ENCODE measurements at regions not wholly inside any gene's neighbourhood (a gene's known extent, or its start where the extent isn't known, plus 50 kb on each side); places are given as distances from the start of the nearest gene placed in this dataset.
A peak's percentile ranks its signal among the peaks of the same experiment; 100 is the strongest.

DNA sequence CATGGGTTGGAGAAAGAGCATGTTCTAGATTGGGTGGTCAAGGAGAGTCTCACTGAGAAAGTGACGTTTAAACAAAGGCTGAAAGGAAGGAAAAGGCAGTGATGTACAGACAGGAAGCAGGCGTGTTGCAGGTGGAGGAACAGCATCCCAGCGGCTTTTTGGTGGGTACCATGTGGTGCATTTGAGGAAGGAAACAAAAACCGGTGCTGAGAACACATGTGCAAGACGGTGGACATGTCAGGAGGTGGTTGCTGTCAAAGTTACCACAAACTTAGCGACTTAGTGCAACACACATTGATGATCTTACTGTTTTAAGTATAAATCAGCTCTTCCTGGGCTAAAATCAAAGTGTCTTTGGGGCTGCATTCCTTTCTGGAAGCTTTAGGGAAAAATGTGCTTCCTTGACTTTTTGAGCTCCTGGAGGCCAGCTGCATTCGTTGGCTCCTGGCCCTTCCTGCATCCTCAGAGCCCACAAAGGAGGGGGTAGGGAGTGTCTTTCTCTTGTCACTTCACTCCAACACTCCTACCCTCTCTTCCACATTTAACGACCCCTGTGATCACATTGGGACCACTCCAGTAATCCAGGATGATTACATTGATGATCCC lies 380.6 kb downstream of the FBXO15 start:
- Histone ChIP-seq H3K4me1 (ENCODE audit: control insufficient read depth, insufficient read depth, low read length, poor library complexity, severe bottlenecking) (no peaks in the 10 kb centered on the region), H3K36me3 (ENCODE audit: control insufficient read depth, insufficient read depth, low read length) (no peaks in the 10 kb centered on the region), H3K4me3 (ENCODE audit: low read depth, low read length) (no peak overlapping the region), H3K27ac (ENCODE audit: insufficient read depth, low read length, poor library complexity, severe bottlenecking) (no peak overlapping the region), H3K9me3 (ENCODE audit: control insufficient read depth in 2 of 2, low read length in 2 of 2) (no peaks in the 10 kb centered on the region), H3K27me3 (ENCODE audit: control insufficient read depth, insufficient read depth, low read length) (no peaks in the 10 kb centered on the region)
- DNase-seq (peak in 1 of 3 donors; percentile 3), ATAC-seq (ENCODE audit: low read depth in 2 of 2) (no peak)
- Mint-ChIP-seq H3K4me3 (no peak overlapping the region), H3K4me1 (peaks cover 0 to 5% (median 3%) of the 10 kb centered on the region in 4 donors), H3K27ac (no peak overlapping the region), H3K27me3 (no peaks in the 10 kb centered on the region), H3K36me3 (no peaks in the 10 kb centered on the region), H3K9me3 (peaks cover 0 to 3% (median 2%) of the 10 kb centered on the region in 7 donors)

DNA sequence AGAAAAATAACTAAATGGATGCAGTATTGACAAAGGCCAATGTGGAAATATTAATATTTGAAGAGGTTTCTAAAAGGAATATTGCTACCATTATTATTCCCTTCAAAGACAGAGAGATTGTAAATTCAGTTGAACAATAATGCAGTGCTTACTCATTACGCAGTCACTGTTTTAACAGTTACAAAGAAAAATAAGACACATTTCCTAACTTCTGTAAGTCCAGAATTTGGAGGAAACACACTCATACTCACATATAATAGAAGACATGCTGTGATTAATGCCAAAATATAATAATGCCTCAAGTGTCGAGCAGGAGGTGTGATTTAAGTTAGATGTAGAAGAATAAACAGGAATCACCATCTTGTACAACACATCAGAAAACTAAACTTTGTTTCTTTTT lies 389.2 kb downstream of the FBXO15 start:
- DNase-seq, result no peak
- H3K27me3 Mint-ChIP-seq, result no peaks in the 10 kb centered on the region
- no peaks in the 10 kb centered on the region for H3K4me1 Mint-ChIP-seq
- H3K4me3 ChIP-seq (ENCODE audit: low read depth, low read length), result no peak overlapping the region
- H3K27ac Mint-ChIP-seq, result no peak overlapping the region
- peaks cover 0 to 2% (median 0%) of the 10 kb centered on the region in 7 donors for H3K9me3 Mint-ChIP-seq
- no peaks in the 10 kb centered on the region for H3K9me3 ChIP-seq (ENCODE audit: control insufficient read depth in 2 of 2, low read length in 2 of 2)
- H3K36me3 Mint-ChIP-seq, result no peaks in the 10 kb centered on the region
- no peak for ATAC-seq (ENCODE audit: low read depth in 2 of 2)
- H3K27ac ChIP-seq (ENCODE audit: insufficient read depth, low read length, poor library complexity, severe bottlenecking), result no peak overlapping the region
- H3K4me3 Mint-ChIP-seq, result no peak overlapping the region
- H3K4me1 ChIP-seq (ENCODE audit: control insufficient read depth, insufficient read depth, low read length, poor library complexity, severe bottlenecking), result no peaks in the 10 kb centered on the region
- H3K36me3 ChIP-seq (ENCODE audit: control insufficient read depth, insufficient read depth, low read length), result no peaks in the 10 kb centered on the region
- H3K27me3 ChIP-seq (ENCODE audit: control insufficient read depth, insufficient read depth, low read length), result no peaks in the 10 kb centered on the region

- no peaks in the 10 kb centered on the region for H3K9me3 ChIP-seq (ENCODE audit: control insufficient read depth in 2 of 2, low read length in 2 of 2)
- H3K4me3 Mint-ChIP-seq, result no peak overlapping the region
- H3K27ac Mint-ChIP-seq, result no peak overlapping the region
- no peak overlapping the region for H3K4me3 ChIP-seq (ENCODE audit: low read depth, low read length)
- no peaks in the 10 kb centered on the region for H3K36me3 Mint-ChIP-seq
- DNase-seq, result no peak
- H3K27me3 Mint-ChIP-seq, result no peaks in the 10 kb centered on the region
- ATAC-seq (ENCODE audit: low read depth in 2 of 2), result no peak
- H3K4me1 Mint-ChIP-seq, result no peaks in the 10 kb centered on the region
- H3K36me3 ChIP-seq (ENCODE audit: control insufficient read depth, insufficient read depth, low read length), result no peaks in the 10 kb centered on the region
- H3K27me3 ChIP-seq (ENCODE audit: control insufficient read depth, insufficient read depth, low read length), result no peaks in the 10 kb centered on the region
- H3K9me3 Mint-ChIP-seq, result peaks cover 0 to 2% (median 0%) of the 10 kb centered on the region in 7 donors
- no peaks in the 10 kb centered on the region for H3K4me1 ChIP-seq (ENCODE audit: control insufficient read depth, insufficient read depth, low read length, poor library complexity, severe bottlenecking)
- no peak overlapping the region for H3K27ac ChIP-seq (ENCODE audit: insufficient read depth, low read length, poor library complexity, severe bottlenecking)
These were observed 391.2 kb downstream of the FBXO15 start for GRCh38 chr18:73756256-73757091.

DNA sequence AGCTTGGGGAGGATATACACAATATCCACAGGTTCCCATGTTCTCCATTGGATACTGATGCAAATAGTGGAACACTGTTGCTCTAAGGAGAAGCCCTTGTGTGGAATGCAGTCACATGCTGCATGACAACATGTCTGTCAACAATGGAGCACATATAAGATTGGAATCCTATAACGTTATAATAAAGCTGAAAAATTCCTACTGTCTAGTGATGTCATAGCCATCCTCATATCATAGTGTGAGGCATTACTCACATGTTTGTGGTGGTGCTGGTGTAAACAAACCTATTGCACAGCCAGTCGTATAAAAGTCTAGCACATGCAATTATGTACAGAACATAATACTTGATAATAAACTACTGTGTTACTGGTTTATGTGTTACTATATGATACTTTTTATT lies 394.7 kb downstream of the FBXO15 start:
- Mint-ChIP-seq H3K9me3 (peaks cover 0 to 2% (median 0%) of the 10 kb centered on the region in 7 donors), H3K27ac (no peak overlapping the region), H3K36me3 (no peaks in the 10 kb centered on the region), H3K4me1 (no peaks in the 10 kb centered on the region), H3K27me3 (no peaks in the 10 kb centered on the region), H3K4me3 (no peak overlapping the region)
- Histone ChIP-seq H3K4me1 (ENCODE audit: control insufficient read depth, insufficient read depth, low read length, poor library complexity, severe bottlenecking) (no peaks in the 10 kb centered on the region), H3K9me3 (ENCODE audit: control insufficient read depth in 2 of 2, low read length in 2 of 2) (no peaks in the 10 kb centered on the region), H3K27me3 (ENCODE audit: control insufficient read depth, insufficient read depth, low read length) (no peaks in the 10 kb centered on the region), H3K4me3 (ENCODE audit: low read depth, low read length) (no peak overlapping the region), H3K27ac (ENCODE audit: insufficient read depth, low read length, poor library complexity, severe bottlenecking) (no peak overlapping the region), H3K36me3 (ENCODE audit: control insufficient read depth, insufficient read depth, low read length) (no peaks in the 10 kb centered on the region)
- no peak for ATAC-seq (ENCODE audit: low read depth in 2 of 2)
- no peak for DNase-seq

- no peak overlapping the region for H3K4me3 Mint-ChIP-seq
- no peaks in the 10 kb centered on the region for H3K27me3 Mint-ChIP-seq
- ATAC-seq (ENCODE audit: low read depth in 2 of 2), result no peak
- H3K27ac Mint-ChIP-seq, result no peak overlapping the region
- Histone ChIP-seq H3K4me1 (ENCODE audit: control insufficient read depth, insufficient read depth, low read length, poor library complexity, severe bottlenecking) (no peaks in the 10 kb centered on the region), H3K27ac (ENCODE audit: insufficient read depth, low read length, poor library complexity, severe bottlenecking) (no peak overlapping the region), H3K4me3 (ENCODE audit: low read depth, low read length) (no peak overlapping the region), H3K36me3 (ENCODE audit: control insufficient read depth, insufficient read depth, low read length) (no peaks in the 10 kb centered on the region), H3K9me3 (ENCODE audit: control insufficient read depth in 2 of 2, low read length in 2 of 2) (no peaks in the 10 kb centered on the region), H3K27me3 (ENCODE audit: control insufficient read depth, insufficient read depth, low read length) (no peaks in the 10 kb centered on the region)
- DNase-seq, result no peak
- no peaks in the 10 kb centered on the region for H3K4me1 Mint-ChIP-seq
- no peaks in the 10 kb centered on the region for H3K36me3 Mint-ChIP-seq
- H3K9me3 Mint-ChIP-seq, result peaks cover 0 to 2% (median 0%) of the 10 kb centered on the region in 7 donors
These were observed 395.1 kb downstream of the FBXO15 start for GRCh38 chr18:73752546-73752945.

GRCh38 chr18:73750052-73750451 lies 397.6 kb downstream of the FBXO15 start:
- H3K9me3 ChIP-seq (ENCODE audit: control insufficient read depth in 2 of 2, low read length in 2 of 2), result no peaks in the 10 kb centered on the region
- no peaks in the 10 kb centered on the region for H3K27me3 ChIP-seq (ENCODE audit: control insufficient read depth, insufficient read depth, low read length)
- Mint-ChIP-seq H3K36me3 (no peaks in the 10 kb centered on the region), H3K27ac (no peak overlapping the region), H3K27me3 (no peaks in the 10 kb centered on the region), H3K4me3 (no peak overlapping the region), H3K9me3 (peaks cover 0 to 3% (median 0%) of the 10 kb centered on the region in 7 donors), H3K4me1 (no peaks in the 10 kb centered on the region)
- H3K4me1 ChIP-seq (ENCODE audit: control insufficient read depth, insufficient read depth, low read length, poor library complexity, severe bottlenecking), result no peaks in the 10 kb centered on the region
- H3K27ac ChIP-seq (ENCODE audit: insufficient read depth, low read length, poor library complexity, severe bottlenecking), result no peak overlapping the region
- no peaks in the 10 kb centered on the region for H3K36me3 ChIP-seq (ENCODE audit: control insufficient read depth, insufficient read depth, low read length)
- DNase-seq (no peak), ATAC-seq (ENCODE audit: low read depth in 2 of 2) (no peak)
- no peak overlapping the region for H3K4me3 ChIP-seq (ENCODE audit: low read depth, low read length)

DNA sequence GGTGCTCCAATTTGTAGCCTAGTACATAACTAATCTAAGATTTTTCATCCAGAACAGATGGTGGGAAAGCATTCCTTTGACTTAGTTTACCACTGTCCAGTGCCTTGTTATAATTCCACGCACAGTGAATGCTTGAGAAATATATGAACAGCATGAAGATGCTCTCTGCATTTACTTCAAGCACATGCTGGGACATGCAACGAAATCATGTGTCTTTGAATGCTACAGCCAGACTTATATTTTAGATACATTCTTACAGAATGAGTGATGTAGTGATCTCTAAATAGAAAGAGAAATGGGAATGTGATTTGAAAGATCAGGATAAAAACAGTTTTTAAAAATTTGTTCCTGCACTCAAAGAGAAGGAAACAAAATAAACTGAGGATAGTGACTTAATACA lies 398.3 kb downstream of the FBXO15 start:
- H3K27ac ChIP-seq (ENCODE audit: insufficient read depth, low read length, poor library complexity, severe bottlenecking), result no peak overlapping the region
- H3K9me3 ChIP-seq (ENCODE audit: control insufficient read depth in 2 of 2, low read length in 2 of 2), result no peaks in the 10 kb centered on the region
- H3K36me3 Mint-ChIP-seq, result no peaks in the 10 kb centered on the region
- DNase-seq, result no peak
- H3K27me3 Mint-ChIP-seq, result no peaks in the 10 kb centered on the region
- H3K27ac Mint-ChIP-seq, result no peak overlapping the region
- no peak overlapping the region for H3K4me3 Mint-ChIP-seq
- no peaks in the 10 kb centered on the region for H3K4me1 ChIP-seq (ENCODE audit: control insufficient read depth, insufficient read depth, low read length, poor library complexity, severe bottlenecking)
- ATAC-seq (ENCODE audit: low read depth in 2 of 2), result no peak
- peaks cover 0 to 3% (median 0%) of the 10 kb centered on the region in 7 donors for H3K9me3 Mint-ChIP-seq
- no peak overlapping the region for H3K4me3 ChIP-seq (ENCODE audit: low read depth, low read length)
- H3K4me1 Mint-ChIP-seq, result no peaks in the 10 kb centered on the region
- H3K27me3 ChIP-seq (ENCODE audit: control insufficient read depth, insufficient read depth, low read length), result no peaks in the 10 kb centered on the region
- H3K36me3 ChIP-seq (ENCODE audit: control insufficient read depth, insufficient read depth, low read length), result no peaks in the 10 kb centered on the region

DNA sequence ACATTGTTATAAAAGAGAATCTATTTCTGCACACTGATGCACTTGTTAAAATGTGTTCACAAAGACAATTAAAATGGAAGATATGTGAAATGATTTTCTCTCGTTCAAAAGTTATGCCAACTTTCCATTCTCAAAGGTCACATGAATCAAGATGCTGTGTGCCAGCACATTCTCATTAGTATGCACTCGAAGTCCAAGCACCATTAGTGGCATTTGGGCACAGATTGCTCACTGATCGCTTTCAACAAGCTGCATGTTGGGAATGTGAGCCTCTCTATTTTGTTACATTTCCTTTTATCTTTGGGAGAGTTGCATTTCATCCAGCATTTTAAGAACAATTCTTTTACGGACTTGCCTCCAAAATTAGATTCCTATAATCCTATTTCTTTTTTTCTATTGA lies 398.9 kb downstream of the FBXO15 start:
- no peak for ATAC-seq (ENCODE audit: low read depth in 2 of 2)
- H3K36me3 ChIP-seq (ENCODE audit: control insufficient read depth, insufficient read depth, low read length), result no peaks in the 10 kb centered on the region
- Mint-ChIP-seq H3K9me3 (peaks cover 0 to 3% (median 0%) of the 10 kb centered on the region in 7 donors), H3K36me3 (no peaks in the 10 kb centered on the region), H3K4me3 (no peak overlapping the region), H3K27ac (no peak overlapping the region), H3K4me1 (no peaks in the 10 kb centered on the region), H3K27me3 (no peaks in the 10 kb centered on the region)
- H3K4me1 ChIP-seq (ENCODE audit: control insufficient read depth, insufficient read depth, low read length, poor library complexity, severe bottlenecking), result no peaks in the 10 kb centered on the region
- H3K4me3 ChIP-seq (ENCODE audit: low read depth, low read length), result no peak overlapping the region
- H3K9me3 ChIP-seq (ENCODE audit: control insufficient read depth in 2 of 2, low read length in 2 of 2), result no peaks in the 10 kb centered on the region
- DNase-seq, result no peak
- H3K27me3 ChIP-seq (ENCODE audit: control insufficient read depth, insufficient read depth, low read length), result no peaks in the 10 kb centered on the region
- H3K27ac ChIP-seq (ENCODE audit: insufficient read depth, low read length, poor library complexity, severe bottlenecking), result no peak overlapping the region
